ENCODE measurements at regions not wholly inside any gene's neighbourhood (a gene's known extent, or its start where the extent isn't known, plus 50 kb on each side); places are given as distances from the start of the nearest gene placed in this dataset.

- no peak for DNase-seq
These were observed 234.6 kb upstream of the FLRT2 start for GRCh38 chr14:85295318-85295717.

- no peak for DNase-seq
These were observed 233.3 kb upstream of the FLRT2 start for GRCh38 chr14:85296456-85297210.

GRCh38 chr14:85300107-85300506, 229.8 kb upstream of the FLRT2 start:
- no peak for DNase-seq

GRCh38 chr14:85301506-85301905, 228.4 kb upstream of the FLRT2 start:
- DNase-seq, result no peak

- no peak for DNase-seq
These were observed 223.9 kb upstream of the FLRT2 start for GRCh38 chr14:85306024-85306423.

- no peak for DNase-seq
These were observed 221.2 kb upstream of the FLRT2 start for GRCh38 chr14:85308531-85309300.

- no peak for DNase-seq
These were observed 219.3 kb upstream of the FLRT2 start for GRCh38 chr14:85310491-85311272.

- no peak for DNase-seq
These were observed 216.3 kb upstream of the FLRT2 start for GRCh38 chr14:85313560-85314207.

- DNase-seq, result no peak
These were observed 214.7 kb upstream of the FLRT2 start for GRCh38 chr14:85315290-85315689.

- DNase-seq, result no peak
These were observed 214.1 kb upstream of the FLRT2 start for GRCh38 chr14:85315733-85316290.

GRCh38 chr14:85316701-85317410, 213.1 kb upstream of the FLRT2 start:
- no peak for DNase-seq

GRCh38 chr14:85317491-85318021, 212.4 kb upstream of the FLRT2 start:
- no peak for DNase-seq

- DNase-seq, result no peak
These were observed 210.8 kb upstream of the FLRT2 start for GRCh38 chr14:85319101-85319500.

- no peak for DNase-seq
These were observed 209.8 kb upstream of the FLRT2 start for GRCh38 chr14:85319998-85320630.

- DNase-seq, result no peak
These were observed 204.6 kb upstream of the FLRT2 start for GRCh38 chr14:85325134-85326017.

- DNase-seq, result no peak
These were observed 197.5 kb upstream of the FLRT2 start for GRCh38 chr14:85332401-85332800.

GRCh38 chr14:85333313-85333712, 196.6 kb upstream of the FLRT2 start:
- no peak for DNase-seq

GRCh38 chr14:85333841-85334240, 196.1 kb upstream of the FLRT2 start:
- DNase-seq, result no peak

- DNase-seq, result no peak
These were observed 195.6 kb upstream of the FLRT2 start for GRCh38 chr14:85334316-85334715.

GRCh38 chr14:85336257-85336656, 193.7 kb upstream of the FLRT2 start:
- DNase-seq, result no peak
